Stimulated activated CD4-positive, alpha-beta T cell treated with anti-CD3 and anti-CD28 coated beads, Interleukin-12 subunit alpha, Interleukin-12 subunit beta, amount 100 ng/mL, for 48 hours (primary cell): ENCODE measurements at regions not wholly inside any gene's neighbourhood (a gene's known extent, or its start where the extent isn't known, plus 50 kb on each side); places are given as distances from the start of the nearest gene placed in this dataset.

ENCODE experiments used
- DNase-seq, 3 donors: peaks; one replicate each; pipeline ENCODE4 v3.0.0-alpha.2; 2020; ENCODE audit warnings: low read depth in 2 of 3, low spot score in 1 of 3

- DNase-seq: no peak
Observed at GRCh38 chr17:13405807-13406206, 195.9 kb downstream of the HS3ST3A1 start.

- no peak for DNase-seq
Observed at GRCh38 chr17:13405080-13405479, 196.6 kb downstream of the HS3ST3A1 start.

GRCh38 chr17:13403982-13404946 lies 197.5 kb downstream of the HS3ST3A1 start:
- DNase-seq: no peak

- no peak for DNase-seq
Observed at GRCh38 chr17:13400491-13400890, 201.2 kb downstream of the HS3ST3A1 start.

DNA sequence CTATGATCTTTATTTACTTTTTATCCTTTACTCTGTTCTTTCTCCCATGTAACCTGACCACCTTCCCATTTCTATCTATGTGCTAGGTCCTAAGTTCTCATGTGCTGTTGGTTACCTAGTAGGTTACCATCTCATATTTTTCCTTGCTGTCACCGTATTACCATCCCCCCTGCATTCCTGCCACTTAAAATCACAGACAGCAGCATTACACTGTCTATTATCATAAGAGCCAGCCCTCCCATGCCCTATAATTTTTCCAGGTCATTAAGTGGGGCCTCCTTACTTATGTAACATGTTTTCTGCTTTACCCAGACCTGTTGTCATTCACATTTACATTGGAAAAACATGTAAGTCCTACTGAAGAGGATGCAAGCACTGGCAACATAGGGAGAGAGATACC lies 202.9 kb downstream of the HS3ST3A1 start:
- DNase-seq: no peak

DNA sequence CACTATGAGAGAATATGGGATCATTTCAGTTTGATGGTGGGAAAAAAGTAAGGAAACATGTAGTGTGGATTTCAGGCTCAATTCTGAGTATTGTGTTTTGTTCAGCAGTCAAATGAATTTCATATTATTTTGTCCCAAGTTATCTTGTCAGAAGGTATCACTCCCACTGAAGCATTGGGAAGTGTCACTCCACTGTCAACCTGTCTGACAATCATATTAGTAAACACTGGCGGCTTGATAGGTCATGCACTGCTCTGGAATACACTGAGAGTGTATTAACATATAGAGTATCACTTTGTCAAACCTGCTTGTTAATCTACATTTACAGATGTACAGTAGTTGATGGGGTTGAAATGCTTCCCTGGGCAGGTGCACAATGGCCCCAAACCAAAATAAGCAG lies 203.6 kb downstream of the HS3ST3A1 start:
- DNase-seq: no peak

GRCh38 chr17:13395862-13396261 lies 205.9 kb downstream of the HS3ST3A1 start:
- no peak for DNase-seq

DNA sequence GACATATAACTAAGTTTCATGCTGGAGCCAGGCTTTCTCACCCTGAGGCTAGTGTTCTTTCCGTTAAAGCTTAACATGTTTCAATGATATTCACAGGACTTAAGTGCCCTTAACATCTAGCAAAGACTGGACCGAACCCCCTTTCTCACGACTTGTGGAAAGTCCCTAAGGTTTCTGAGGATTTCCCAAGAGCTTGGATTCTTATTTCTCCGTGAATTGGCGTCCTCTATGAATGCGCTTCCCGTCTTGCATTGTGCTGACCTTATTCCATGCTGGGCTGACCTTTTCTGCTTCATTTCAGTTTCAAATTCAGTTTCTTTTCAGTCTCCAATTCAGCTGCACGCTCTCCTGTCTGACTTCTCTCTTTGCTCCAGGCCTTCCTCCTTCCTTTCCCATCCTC lies 206.4 kb downstream of the HS3ST3A1 start:
- no peak for DNase-seq

- no peak for DNase-seq
Observed at GRCh38 chr17:13393841-13394710, 207.7 kb downstream of the HS3ST3A1 start.

DNA sequence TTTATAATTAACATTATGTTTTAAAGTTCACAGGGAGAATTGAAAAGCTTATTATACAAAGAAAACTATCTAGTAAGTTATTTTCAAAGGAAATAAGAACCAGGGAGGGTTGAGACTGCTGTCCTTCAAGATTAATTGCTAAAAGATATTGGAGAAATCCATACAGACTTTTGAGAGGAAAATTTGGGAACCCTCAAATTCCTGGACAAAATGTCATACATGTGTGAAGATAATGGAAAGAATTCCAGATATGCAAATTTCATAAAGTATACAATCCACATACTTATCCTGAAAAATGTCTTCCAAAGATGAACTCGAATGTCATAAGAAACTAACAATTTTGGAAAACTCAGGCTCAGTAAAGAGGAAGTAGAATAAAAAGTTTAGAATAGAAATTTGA lies 213.8 kb downstream of the HS3ST3A1 start:
- DNase-seq: no peak

- DNase-seq: no peak
Observed at GRCh38 chr17:13387236-13387635, 214.5 kb downstream of the HS3ST3A1 start.

DNA sequence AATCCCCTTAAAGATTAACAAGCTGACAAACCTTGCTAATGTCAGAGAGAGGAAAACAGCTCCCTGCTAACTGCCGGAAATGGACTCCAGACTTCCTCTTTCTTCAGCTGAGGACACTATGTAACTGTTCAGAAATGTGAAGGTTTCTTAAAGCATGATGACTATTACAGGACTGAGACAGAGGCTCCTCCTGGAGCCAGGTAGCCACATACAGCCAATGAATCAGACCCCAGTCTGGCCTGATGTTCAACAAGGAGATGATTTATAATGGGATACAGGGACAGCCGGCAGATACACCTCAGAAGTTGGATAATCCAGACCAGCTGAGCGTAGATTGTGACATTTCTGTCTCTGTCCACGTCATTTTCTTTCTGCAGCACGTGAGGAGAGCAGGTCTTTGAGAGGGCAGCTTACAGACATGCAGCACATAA lies 216.2 kb downstream of the HS3ST3A1 start:
- DNase-seq: no peak

DNA sequence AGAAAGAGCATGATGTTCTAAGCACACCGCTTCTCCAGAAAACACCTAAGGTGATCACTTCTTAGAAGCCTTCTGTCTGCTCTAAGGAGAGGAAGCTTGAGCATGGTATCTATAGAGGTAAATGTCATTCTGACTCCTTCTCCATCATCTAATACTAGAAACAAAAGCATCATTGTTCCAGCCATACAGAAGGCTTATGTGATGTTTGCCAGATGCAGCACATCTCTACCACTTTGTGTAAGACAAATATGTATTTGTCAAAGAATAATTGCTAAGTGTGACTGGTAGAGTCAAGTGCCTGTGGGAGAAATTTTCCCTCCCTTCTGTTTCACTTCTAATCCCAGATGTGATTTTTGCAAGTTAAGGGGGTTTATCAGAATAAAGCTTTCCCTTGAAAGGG lies 217.1 kb downstream of the HS3ST3A1 start:
- DNase-seq: no peak

DNA sequence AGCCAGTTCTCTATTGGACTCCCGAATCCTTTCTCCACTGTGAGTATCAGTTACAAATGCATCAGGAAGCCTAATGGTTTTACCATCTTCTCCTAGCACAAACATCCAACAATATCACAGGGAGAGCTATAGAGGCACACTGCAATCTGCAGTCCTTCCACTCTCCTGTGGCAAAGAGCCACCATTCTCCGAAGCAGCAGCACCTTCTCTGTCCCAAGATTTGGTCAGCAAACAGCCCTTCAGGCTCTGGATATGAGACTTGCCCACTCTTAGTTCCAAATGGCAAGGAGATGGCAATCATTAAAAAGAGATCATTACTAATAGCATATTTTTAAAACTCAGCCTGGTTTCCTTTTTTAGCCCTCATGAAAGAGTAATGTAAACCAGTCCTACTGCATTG lies 223.4 kb downstream of the HS3ST3A1 start:
- DNase-seq: no peak

DNA sequence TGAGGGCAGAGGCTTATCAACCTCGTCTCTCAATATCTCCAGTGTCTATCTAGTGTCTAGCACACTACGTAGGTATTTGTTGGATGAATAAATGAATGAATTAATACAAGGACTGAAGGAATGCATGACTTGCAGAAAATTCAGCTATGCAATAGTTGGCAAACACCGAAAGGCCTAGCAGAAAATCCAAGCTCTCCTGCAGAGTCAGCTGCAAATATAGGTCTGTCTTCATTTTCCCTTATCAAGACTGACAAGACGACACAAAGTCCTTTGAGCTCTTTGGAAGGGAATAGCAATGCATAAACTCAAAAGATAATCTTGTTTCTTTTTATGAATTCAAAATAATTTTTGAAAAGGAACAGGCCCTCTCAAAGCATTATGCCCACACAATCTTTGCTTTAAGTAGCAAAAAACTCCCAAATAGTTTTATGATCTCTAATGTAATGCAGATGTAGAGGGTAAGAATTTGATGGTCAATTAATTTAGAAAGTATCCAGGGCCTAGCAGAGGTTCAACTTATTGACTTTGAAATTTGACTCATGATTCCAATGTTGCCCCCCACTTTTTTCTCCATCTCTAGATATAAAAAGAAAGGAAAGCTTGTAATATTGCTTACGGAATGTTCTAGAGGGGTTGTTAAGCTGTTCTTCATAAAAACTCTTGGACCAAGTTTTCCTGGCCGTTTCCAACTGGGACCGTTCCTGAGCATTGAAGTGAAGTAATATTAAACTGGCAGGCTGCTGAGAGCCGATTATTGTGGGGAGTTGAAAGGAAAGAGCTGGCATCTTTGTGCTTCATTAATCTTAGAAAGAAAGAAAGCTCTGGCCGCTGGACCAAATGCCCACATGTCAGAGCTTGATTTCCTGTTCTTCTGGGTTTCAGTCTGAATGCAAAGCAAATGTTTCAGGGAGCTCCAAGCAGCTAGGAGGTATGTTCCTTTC lies 227.3 kb downstream of the HS3ST3A1 start:
- no peak for DNase-seq

DNA sequence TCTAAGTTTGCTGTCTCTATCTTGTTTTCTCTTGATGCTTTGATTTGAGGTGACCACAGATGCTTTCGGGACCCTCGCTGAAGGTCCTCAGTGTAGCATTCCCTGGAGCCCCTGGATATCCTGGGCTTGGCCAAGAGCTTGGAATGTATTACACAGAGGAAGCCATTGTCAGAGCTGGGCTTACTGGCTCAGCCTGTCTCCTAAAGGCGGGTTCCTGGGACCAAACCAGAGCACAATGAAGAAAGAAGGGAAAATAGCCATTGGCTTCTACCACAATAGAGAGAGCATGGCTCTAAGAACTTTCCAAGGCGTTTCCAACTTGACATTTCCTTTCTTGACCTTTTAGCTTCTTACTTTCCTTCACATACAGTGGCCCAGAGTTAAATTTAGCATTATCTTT lies 229.3 kb downstream of the HS3ST3A1 start:
- DNase-seq: no peak

- DNase-seq: no peak
Observed at GRCh38 chr17:13367154-13367553, 234.6 kb downstream of the HS3ST3A1 start.

GRCh38 chr17:13365331-13365730 lies 236.4 kb downstream of the HS3ST3A1 start:
- DNase-seq: no peak

- no peak for DNase-seq
Observed at GRCh38 chr17:13363771-13364170, 238.0 kb downstream of the HS3ST3A1 start.

- DNase-seq: no peak
Observed at GRCh38 chr17:13362341-13363122, 239.2 kb downstream of the HS3ST3A1 start.
